Loucy (cell line): ENCODE measurements at regions not wholly inside any gene's neighbourhood (a gene's known extent, or its start where the extent isn't known, plus 50 kb on each side); places are given as distances from the start of the nearest gene placed in this dataset.
"Not testable (repeated sequence)": the region's sequence is repeated elsewhere in the genome, so short reads cannot be mapped to it uniquely, and the experiment has no call there.

Experiments used
- H2AFZ ChIP-seq: fragments of 200-600 bp; sonication (generic); 2 replicates; pipeline ENCODE4 v1.6.0; 2016; ENCODE audit warnings: antibody characterized with exemption, mild to moderate bottlenecking, low read length, moderate library complexity
- H3F3A ChIP-seq: fragments of 200-600 bp; 2 replicates; pipeline ENCODE4 v1.6.0; 2016; ENCODE audit warnings: antibody characterized with exemption, low read depth, mild to moderate bottlenecking
- H3K27me3 ChIP-seq: fragments of 200-600 bp; sonication (generic); 2 replicates; pipeline ENCODE4 v1.6.1; 2014; ENCODE audit warnings: low read length, mild to moderate bottlenecking; ENCODE audit not compliant: insufficient read depth, poor library complexity, severe bottlenecking
- H3K36me3 ChIP-seq: fragments of 200-600 bp; sonication (generic); 2 replicates; pipeline ENCODE4 v1.6.1; 2016; ENCODE audit warnings: low read length; ENCODE audit not compliant: insufficient read depth
- H3K4me1 ChIP-seq: fragments of 200-600 bp; sonication (generic); 2 replicates; pipeline ENCODE4 v1.5.1; 2014; ENCODE audit warnings: low read length, mild to moderate bottlenecking; ENCODE audit not compliant: insufficient read depth, poor library complexity, severe bottlenecking
- H3K4me2 ChIP-seq: fragments of 200-600 bp; sonication (generic); 2 replicates; pipeline ENCODE4 v1.6.0; 2014; ENCODE audit warnings: antibody characterized with exemption, low read length, low read depth, mild to moderate bottlenecking; ENCODE audit not compliant: poor library complexity, severe bottlenecking
- H3K4me3 ChIP-seq: fragments of 200-600 bp; sonication (generic); 2 replicates; pipeline ENCODE4 v1.5.1; 2014; ENCODE audit warnings: low read length, mild to moderate bottlenecking, mixed read lengths; ENCODE audit not compliant: poor library complexity, severe bottlenecking
- H3K79me2 ChIP-seq: fragments of 200-600 bp; sonication (generic); 2 replicates; pipeline ENCODE4 v1.6.1; 2014; ENCODE audit warnings: low read length; ENCODE audit not compliant: insufficient read depth
- H3K9ac ChIP-seq: fragments of 200-600 bp; sonication (generic); 2 replicates; pipeline ENCODE4 v1.6.0; 2014; ENCODE audit warnings: mild to moderate bottlenecking, low read depth, low read length, moderate library complexity; ENCODE audit not compliant: poor library complexity, severe bottlenecking
- H3K9me2 ChIP-seq: fragments of 200-600 bp; sonication (generic); replicated peaks from 2 replicates; pipeline ENCODE4 v1.6.1; 2016; ENCODE audit warnings: low read depth, low read length, mixed read lengths
- H3K9me3 ChIP-seq: fragments of 200-600 bp; sonication (generic); 2 replicates; pipeline ENCODE4 v1.6.1; 2014; ENCODE audit warnings: mild to moderate bottlenecking, antibody characterized with exemption, low read length, low read depth; ENCODE audit not compliant: insufficient read depth
- H4K20me1 ChIP-seq: fragments of 200-600 bp; sonication (generic); 2 replicates; pipeline ENCODE4 v1.6.0; 2014; ENCODE audit warnings: antibody characterized with exemption, low read length, mild to moderate bottlenecking; ENCODE audit not compliant: insufficient read depth, poor library complexity, severe bottlenecking
- EZH2phosphoT487 ChIP-seq: fragments of 200-600 bp; IDR thresholded peaks from 2 replicates; pipeline ENCODE4 v1.6.1; 2018; ENCODE audit warnings: antibody characterized with exemption, mild to moderate bottlenecking, moderate library complexity, borderline replicate concordance
- TF ChIP-seq, protein P1 (sequence below): fragments of 200-600 bp; sonication (generic); conservative IDR thresholded peaks from 2 replicates; pipeline ENCODE4 v1.5.1; 2014; ENCODE audit warnings: mild to moderate bottlenecking, antibody characterized with exemption, low read length

DNA sequence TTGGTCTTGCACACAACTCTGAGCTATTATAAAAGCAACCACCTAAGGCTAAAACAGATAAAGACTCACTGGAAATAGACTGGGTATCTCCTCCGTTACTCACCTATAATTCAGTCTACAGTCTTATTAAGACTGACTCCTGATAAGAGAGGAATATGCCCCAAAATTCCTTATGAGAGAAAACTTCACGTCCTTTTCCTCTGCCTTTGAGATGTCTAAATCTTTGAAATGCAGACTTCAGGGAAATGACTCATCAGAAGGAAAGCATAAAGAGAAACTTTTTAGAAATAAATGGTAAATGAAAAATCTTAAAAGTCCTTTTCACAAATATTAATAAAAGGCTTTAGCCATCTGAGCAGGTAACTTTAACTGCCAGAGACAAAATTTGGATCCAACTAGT is 187.5 kb upstream of the RTL1 start:
- Histone ChIP-seq H3K9me3 (no peaks in the 10 kb centered on the region), H3K4me1 (no peaks in the 10 kb centered on the region), H3K9me2 (no peaks in the 10 kb centered on the region), H3F3A (no peaks in the 10 kb centered on the region), H4K20me1 (no peaks in the 10 kb centered on the region), H3K36me3 (no peaks in the 10 kb centered on the region), H3K4me2 (no peak overlapping the region), H3K9ac (no peak overlapping the region), H2AFZ (no peak overlapping the region), H3K79me2 (no peaks in the 10 kb centered on the region), H3K4me3 (no peak overlapping the region), H3K27me3 (no peaks in the 10 kb centered on the region)
- TF ChIP-seq EZH2phosphoT487 = no peak
- TF ChIP-seq, protein P1, sequence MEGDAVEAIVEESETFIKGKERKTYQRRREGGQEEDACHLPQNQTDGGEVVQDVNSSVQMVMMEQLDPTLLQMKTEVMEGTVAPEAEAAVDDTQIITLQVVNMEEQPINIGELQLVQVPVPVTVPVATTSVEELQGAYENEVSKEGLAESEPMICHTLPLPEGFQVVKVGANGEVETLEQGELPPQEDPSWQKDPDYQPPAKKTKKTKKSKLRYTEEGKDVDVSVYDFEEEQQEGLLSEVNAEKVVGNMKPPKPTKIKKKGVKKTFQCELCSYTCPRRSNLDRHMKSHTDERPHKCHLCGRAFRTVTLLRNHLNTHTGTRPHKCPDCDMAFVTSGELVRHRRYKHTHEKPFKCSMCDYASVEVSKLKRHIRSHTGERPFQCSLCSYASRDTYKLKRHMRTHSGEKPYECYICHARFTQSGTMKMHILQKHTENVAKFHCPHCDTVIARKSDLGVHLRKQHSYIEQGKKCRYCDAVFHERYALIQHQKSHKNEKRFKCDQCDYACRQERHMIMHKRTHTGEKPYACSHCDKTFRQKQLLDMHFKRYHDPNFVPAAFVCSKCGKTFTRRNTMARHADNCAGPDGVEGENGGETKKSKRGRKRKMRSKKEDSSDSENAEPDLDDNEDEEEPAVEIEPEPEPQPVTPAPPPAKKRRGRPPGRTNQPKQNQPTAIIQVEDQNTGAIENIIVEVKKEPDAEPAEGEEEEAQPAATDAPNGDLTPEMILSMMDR = no peak

DNA sequence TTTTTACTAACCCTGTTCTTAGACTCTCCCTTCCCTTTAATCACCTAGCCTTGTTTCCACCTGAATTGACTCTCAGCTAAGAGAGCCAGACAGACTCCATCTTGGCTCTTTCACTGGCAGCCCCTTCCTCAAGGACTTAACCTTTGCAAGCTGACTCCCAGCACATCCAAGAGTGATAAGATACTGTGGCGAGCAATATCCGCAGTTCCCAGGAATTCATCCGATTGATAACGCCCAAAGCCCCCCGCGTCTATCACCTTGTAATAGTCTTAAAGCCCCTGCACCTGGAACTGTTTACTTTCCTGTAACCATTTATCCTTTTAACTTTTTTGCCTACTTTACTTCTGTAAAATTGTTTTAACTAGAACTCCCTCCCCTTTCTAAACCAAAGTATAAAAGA is 191.4 kb upstream of the RTL1 start:
- H3K9ac ChIP-seq, H2AFZ ChIP-seq, H3K36me3 ChIP-seq, H4K20me1 ChIP-seq, H3K9me2 ChIP-seq, H3K4me2 ChIP-seq, H3K27me3 ChIP-seq, H3F3A ChIP-seq, H3K4me1 ChIP-seq, H3K9me3 ChIP-seq, H3K4me3 ChIP-seq, H3K79me2 ChIP-seq: not testable (repeated sequence)

DNA sequence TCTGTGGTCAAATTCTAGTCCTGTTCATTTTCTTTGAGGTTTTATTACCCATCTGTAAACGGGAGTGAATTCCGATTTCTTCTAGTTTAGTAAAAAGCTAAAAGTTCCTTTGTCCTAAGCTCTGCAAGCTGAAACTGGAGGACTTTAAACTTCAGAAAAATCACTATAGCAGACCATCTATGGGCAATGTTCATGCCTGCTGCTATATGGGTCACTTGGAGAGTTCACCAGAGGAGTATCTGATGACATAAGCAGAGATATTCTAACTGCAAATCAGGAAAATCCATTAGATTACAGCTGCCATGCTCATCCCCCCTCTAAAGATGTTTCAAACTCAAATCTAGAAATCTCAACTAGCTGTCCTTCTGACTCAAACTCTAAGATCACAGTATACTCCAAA is 193.0 kb upstream of the RTL1 start:
- Histone ChIP-seq H3K79me2 (no peaks in the 10 kb centered on the region), H3F3A (no peaks in the 10 kb centered on the region), H3K4me3 (no peak overlapping the region), H3K36me3 (no peaks in the 10 kb centered on the region), H2AFZ (no peak overlapping the region), H3K9ac (no peak overlapping the region), H3K9me2 (no peaks in the 10 kb centered on the region), H4K20me1 (no peaks in the 10 kb centered on the region), H3K9me3 (peaks cover 9% of the 10 kb centered on the region; the same call in 1 of the 2 replicates), H3K4me2 (no peak overlapping the region), H3K27me3 (no peaks in the 10 kb centered on the region), H3K4me1 (no peaks in the 10 kb centered on the region)
- no peak for TF ChIP-seq EZH2phosphoT487
- TF ChIP-seq, protein P1 = no peak

DNA sequence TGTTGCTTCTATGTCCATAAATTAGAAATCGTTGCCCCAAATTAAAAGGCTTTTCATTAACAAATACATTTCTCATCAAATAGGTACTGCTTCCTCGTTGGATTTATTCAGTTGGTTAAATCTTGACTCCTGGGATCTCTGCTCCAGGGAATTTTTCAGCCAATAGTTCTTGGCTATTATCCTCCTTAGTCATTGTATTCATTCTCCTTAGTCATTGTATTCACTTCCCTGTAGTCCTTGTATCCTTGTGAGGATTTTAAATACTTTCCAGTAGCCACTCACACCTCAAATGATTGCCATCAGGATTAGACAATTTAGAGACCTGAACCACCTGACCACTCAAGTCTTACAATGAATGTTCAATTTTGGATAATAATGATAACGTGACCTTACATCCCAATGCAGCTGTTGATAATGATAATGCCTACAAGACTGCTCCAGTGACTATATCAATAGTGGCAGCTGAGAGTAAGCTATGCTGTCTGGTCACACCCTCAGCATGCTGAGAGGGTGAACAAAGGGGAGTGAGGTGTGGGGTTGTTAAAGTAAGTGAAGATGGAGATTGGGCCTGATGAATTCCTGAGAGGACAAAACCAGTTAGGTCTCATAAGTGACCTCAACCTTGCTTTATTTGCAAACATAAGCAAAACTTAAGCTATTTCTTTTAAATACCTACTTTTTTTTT is 193.7 kb upstream of the RTL1 start:
- Histone ChIP-seq H3K79me2 (no peaks in the 10 kb centered on the region), H3K9me3 (peaks cover 9% of the 10 kb centered on the region; the same call in 1 of the 2 replicates), H3K4me1 (no peaks in the 10 kb centered on the region), H3K4me2 (no peak overlapping the region), H3F3A (no peaks in the 10 kb centered on the region), H3K9ac (no peak overlapping the region), H3K36me3 (no peaks in the 10 kb centered on the region), H2AFZ (no peak overlapping the region), H4K20me1 (no peaks in the 10 kb centered on the region), H3K4me3 (no peak overlapping the region), H3K27me3 (no peaks in the 10 kb centered on the region), H3K9me2 (no peaks in the 10 kb centered on the region)
- TF ChIP-seq EZH2phosphoT487 = no peak
- TF ChIP-seq, protein P1 = no peak
